GM19035 (cell line): ENCODE measurements at regions not wholly inside any gene's neighbourhood (a gene's known extent, or its start where the extent isn't known, plus 50 kb on each side); places are given as distances from the start of the nearest gene placed in this dataset.
A peak's percentile ranks its signal among the peaks of the same experiment; 100 is the strongest.
"Not testable (repeated sequence)": the region's sequence is repeated elsewhere in the genome, so short reads cannot be mapped to it uniquely, and the experiment has no call there.

Experiments
- ATAC-seq: cut with Tn5 transposase; IDR thresholded peaks from one replicate; pipeline ENCODE4 v1.9.1; 2021; ENCODE audit not compliant: unreplicated experiment

DNA sequence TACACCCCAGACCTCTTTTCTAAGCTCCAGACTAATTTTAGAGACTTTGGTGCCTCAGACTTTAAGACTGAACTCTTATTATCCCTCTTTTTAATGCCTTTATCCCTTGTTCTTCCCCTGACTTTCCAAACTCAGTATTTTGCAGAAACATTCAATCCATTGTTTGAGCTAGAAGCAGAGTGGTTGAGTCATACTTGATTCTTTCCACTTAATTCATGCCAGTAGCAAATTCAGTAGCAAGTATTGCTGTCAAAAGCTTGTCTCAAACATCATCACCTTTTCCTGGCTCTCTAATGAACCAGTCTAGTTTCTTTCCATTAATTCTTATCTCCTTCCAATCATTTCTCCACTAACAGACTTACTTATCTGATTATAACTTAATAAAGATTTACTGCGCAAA lies 699.7 kb upstream of the ZNF804A start:
- ATAC-seq: no peak

DNA sequence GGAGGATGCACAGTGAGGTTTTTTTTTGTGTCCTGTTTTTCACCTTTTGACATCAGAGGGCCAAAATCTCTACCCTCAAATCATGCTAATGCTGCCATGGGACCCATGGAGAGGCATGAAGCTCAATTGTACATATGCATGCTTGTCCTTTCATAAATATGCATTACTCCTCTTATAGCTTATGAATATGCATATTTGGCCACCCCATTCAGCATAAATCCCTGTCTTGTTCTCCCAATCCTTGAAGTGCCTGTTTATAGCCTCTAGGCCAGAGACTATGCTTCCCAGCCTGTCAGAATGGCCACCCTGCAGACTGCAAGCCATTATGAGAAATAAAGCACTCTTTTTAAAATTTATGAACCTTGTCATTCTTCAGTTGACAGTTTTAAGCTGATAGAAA lies 696.4 kb upstream of the ZNF804A start:
- ATAC-seq: no peak

DNA sequence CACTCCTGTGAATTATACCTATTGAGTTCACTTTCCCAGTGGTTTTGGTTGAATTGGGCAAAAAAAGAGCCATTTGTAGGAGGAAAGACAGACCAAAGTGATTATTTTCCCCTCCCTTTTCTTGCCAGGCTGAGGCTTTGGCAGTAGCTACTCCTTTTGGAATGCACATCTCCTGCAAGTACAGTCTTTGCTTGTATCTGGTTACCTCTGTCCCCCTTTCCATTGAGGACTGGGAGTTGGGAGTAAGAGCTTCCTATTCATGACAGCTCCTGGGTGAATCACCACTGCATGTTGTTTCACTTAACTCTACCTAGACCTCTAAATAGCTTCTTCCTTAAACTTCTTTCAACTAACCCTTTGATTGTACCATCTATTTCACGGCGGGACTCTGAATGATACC lies 695.3 kb upstream of the ZNF804A start:
- ATAC-seq: no peak

DNA sequence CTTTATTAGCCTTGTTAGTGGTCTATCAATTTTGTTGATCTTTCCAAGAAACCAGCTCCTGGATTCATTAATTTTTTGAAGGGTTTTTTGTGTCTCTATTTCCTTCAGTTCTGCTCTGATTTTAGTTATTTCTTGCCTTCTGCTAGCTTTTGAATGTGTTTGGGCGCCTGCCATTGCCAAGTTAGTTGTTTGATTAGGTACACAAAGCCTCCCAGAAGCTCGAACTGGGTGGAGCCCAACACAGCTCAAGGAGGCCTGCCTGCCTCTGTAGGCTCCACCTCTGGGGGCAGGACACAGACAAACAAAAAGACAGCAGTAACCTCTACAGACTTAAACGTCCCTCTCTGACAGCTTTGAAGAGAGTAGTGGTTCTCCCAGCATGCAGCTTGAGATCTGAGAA lies 682.3 kb upstream of the ZNF804A start:
- ATAC-seq: not testable (repeated sequence)

DNA sequence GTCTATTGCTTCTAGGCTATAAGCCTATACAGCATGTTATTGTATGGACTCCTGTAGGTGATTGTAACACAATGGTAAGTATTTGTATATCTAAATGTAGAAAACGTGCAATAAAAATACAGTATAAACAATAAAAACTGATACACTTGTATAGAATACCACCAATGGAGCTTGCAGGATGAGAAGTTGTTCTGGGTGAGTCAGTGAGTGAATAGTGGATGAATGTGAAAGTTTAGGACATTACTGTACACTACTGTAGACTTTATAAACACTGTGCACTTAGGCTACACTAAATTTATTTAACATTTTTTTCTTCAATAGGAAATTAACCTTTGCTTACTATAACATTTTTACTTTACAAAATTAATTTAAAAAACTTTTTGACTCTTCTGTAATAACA lies 679.2 kb upstream of the ZNF804A start:
- no peak for ATAC-seq

DNA sequence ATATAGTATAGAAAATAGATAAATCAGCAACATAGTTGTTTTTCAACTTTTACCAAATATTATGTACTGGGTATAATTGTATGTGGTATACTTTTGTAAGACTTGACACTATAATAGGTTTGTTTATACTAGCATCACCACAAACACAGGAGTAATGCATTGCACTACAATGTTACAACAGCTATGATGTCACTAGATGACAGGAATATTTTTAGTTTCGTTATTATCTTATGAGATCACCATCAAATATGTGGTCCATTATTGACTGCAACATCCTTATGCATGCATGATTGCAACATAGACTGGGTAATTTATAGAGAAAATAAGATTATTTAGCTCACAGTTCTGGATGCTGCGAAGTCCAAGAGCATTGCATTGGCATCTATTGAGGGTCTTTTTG lies 678.4 kb upstream of the ZNF804A start:
- no peak for ATAC-seq

DNA sequence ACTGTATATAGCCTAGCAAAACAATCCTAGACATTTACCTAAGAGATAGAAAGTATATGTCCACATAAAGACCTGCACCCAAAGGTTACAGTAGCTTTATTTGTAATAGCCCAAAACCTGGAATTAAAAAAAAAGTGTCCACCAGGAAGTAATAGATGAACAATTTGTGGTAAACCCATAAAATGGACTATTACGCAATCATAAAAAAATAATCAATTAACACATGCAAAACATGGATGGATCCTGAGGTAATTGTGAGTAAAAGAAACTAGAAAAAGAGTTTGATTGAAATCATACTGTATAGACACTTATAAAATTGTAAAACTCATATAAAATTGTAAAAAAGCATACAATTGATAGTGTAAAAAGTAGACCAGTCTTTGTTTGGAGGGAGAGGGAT lies 673.0 kb upstream of the ZNF804A start:
- no peak for ATAC-seq

DNA sequence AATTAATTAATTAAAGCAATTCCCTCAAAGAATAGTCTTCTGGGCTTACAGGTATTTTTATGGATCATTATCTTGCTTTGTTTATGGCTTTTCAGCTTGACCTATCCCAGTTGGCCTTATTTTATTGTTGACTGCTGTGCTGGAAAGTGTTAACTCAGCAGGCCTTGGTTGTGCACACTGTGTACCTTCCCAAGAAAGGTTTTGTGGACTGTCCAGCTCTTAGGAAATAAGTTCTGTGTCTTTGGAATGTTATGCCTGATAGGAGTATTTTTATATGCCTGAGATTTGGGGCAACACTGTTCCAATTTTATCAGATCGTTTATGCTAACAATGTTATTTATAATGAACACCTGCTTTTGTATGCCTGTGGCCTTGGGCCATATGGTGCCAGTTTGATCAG lies 671.9 kb upstream of the ZNF804A start:
- no peak for ATAC-seq

DNA sequence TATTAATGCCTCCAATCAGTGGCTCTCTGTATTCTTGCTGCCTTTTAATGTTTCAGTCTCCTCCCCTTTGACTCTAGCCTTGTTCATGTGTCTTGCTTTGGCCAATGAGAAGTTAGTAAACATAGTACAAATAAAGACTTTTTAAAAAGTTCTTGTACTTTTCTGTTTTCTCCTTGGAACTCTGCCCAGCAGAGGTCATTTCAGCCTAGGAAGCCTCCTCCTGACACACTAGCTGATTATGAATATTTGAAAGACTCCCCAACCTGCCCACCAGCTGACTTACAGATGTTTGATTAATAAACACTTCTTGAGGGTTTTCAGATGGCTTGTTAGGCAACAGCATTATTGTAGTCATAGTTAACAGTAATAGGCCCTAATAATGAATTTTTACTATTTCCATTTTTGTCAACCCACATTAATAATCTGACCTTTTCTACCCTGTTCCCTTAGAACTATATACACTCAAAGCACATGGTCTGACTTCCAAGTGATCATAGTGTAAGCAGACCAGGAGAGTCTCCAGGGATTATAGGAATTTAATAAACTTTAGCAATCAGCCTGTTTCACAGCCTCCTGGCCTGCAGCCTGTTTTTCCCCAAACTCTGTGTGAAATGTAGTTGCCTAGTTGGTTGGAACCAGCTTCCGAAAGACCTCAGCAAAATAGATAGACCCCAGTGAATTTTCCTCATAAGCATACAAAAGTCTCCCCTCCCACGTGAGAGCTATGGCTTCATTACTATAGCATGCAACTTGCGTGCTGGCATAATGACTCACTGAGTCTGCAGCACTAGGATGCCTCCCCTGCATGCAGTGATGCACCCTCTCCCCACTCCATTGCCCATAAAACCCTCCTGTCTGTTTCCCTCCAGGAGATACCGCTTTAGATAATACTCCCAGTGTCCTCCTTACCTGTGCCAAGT lies 670.7 kb upstream of the ZNF804A start:
- ATAC-seq: no peak

DNA sequence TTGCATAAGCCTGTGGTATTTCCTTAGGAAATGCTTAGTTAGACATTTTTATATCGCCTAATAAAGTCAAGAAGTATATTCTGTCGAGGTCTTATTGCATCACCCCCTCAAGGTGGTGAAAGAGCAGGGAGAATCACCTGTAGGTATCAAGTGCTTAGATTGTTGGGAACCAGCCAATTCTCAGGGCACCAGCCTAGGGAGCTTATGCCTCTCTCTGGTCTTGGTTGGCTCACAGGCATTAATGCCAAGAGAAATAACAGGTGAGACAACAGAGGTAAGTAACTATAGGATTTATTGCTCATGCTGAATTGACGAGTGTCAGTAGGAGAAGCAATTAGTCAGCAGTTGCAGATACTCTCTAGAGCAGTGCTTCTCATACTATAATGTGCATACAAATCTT lies 663.3 kb upstream of the ZNF804A start:
- no peak for ATAC-seq

DNA sequence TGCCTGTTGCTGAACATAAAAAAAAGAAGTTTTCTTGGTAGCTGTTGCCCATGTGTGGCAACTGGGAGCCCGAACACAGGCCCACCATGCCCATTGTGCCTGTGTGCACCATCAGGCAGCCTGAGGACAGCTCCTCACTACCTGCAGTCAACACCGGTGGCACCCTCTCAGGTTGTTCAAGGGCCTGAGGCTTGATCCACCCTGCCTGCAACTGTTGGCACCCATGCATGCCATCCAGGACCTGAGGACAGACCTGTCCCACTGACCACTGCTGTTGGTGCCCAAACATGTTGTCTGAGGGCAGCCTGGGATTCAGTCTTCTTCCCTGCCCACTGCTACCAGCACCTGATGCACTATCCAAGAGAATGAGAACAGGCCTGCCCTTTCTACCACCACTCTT lies 661.1 kb upstream of the ZNF804A start:
- no peak for ATAC-seq

DNA sequence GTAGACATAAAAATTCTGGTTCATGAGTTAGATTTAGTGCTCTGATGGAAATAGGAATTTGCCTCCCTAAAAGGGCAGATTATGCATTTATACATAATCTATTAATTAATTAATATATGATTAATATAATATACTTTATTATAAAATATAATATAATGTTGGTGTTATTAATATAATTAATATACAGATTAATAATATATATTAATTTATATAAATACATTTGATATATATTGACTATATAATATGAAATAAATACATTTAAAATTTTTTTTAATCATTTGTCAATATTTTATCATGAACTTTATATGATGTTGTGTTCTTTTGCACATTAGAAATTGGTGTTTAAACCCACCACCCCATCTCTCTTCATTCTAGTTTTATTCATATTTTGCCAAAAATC lies 652.1 kb upstream of the ZNF804A start:
- no peak for ATAC-seq

DNA sequence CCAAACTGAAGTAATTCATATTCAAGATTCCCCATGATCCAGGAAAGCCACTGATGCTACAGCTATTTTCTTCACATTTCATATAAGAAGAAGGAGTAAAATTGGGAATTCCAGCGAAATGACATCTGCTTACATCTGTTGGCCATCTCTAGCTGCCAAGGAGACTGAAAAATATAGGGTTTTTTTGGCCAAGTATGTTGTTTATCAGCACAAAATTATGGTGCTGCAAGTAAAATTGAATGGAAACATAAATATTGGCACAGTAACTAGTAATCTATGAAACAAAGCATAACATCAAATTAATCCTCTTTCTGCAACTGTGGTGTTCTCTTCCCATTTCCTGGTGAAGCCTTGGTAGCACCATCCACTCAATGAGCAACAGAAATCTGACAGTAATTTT lies 649.5 kb upstream of the ZNF804A start:
- no peak for ATAC-seq

DNA sequence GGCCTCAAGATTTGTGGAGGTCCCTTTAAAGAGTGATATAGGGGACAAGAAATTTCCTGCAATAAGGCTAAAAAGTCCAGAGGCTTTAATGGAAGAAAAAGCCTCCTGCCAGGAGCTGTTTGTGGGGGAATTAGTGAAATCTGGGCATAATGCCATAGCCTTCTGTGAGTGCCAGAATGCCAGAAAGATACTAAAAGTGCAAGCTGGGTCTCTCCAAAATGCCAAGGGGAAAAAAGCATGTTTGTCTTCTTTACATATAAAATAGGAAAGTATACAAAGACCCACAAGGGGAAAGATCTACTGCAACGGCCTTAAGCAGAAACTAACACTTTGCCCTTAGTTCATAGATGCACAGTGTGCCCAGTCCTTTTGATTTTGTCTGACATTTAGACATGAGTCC lies 647.7 kb upstream of the ZNF804A start:
- ATAC-seq: no peak

DNA sequence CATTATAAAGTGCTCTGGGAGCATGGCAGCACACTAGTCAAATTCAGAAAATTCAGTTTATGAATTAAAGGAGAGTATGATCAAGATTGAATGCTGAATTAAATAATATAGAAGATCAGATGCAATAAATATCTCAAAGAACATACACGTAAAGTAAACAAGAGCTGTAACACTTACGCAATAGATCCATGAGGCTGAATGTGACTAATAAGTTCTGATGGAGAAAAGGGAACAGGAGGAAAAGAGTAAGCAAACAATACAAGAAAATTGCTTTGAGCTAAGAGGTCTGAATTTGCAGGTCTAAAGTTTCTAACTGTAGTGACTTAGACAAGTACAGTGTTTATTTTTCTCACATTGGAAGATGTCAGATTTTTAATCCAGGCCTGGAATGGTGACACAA lies 646.7 kb upstream of the ZNF804A start:
- ATAC-seq: no peak

DNA sequence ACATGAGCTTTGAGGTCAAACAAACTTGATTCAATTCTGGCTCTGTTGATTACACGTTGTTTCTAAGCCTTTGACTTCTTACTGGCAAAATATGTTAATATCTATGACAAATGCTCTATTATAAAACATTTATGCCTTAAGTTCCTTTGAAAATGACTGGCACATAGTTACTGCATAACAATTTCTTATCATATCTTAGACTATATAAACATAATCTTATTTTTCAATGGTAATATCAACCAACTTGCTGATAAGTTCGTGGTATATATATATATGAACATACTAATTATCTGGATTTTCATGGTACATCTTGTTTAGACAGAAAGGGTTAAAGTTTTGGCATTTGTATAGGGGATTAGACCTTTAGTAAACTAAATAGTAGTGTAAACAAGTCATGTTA lies 645.6 kb upstream of the ZNF804A start:
- ATAC-seq: no peak

DNA sequence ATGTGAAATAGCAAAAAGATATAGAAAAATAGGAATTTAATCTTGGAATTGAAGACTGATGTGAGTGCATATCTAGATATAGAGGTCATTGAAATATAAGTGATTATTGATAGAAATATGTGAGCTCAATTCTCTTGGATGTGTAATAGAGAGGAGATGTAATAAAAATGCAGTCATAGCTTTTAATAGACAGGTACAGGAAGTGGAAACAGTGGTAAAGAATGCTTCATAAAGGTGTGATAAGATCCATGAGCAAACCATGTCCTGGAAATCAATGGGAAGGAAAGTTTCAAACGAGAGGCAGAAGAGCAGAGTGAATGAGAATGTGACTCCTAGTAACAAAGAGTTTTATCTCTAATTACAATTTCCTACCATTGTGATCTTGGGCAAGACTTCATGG lies 634.7 kb upstream of the ZNF804A start:
- ATAC-seq: no peak

DNA sequence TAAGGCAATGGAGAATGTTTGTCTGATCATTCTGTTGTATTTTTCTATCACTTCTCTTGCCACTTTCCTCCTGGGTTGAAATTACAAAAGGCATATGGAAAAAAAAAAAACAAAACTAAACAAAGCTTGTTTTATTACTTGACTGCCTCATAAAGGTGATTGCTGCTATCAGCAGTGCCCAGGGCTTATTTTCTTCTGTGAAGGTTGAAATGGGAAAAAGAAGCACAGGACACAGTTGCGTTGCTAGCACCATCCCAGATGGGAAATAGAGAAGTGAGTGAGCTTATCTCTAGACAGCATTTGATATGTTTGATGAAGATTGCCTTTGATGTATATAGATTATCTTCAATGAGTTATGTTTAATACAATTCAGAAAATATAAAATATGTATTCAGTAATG lies 633.8 kb upstream of the ZNF804A start:
- no peak for ATAC-seq

DNA sequence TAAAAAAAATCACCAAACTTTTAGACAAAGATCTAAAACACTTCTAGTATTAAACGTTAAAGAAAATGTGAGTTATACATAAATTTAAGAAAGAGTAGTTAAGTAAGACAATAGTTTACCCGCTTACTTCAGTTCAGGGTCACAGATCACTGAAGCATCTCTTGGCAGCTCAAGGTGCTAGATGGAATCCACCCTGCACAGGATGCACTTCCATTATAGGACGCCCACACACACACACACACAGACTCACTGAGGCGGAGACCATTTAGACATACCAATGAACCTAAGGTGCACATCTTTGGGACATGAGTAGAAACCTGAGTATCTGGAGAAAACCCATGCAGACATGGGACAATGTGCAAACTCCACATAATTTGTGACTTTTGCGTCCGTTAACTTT lies 630.6 kb upstream of the ZNF804A start:
- ATAC-seq: no peak

DNA sequence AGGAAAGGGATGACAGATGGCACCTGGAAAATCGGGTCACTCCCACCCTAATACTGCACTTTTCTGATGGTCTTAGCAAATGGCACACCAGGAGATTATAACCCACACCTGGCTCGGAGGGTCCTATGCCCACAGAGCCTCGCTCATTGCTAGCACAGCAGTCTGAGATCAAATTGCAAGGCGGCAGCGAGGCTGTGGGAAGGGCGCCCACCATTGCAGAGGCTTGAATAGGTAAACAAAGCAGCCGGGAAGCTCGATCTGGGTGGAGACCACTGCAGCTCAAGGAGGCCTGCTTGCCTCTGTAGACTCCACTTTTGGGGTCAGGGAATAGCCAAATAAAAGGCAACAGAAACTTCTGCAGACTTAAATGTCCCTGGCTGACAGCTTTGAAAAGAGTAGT lies 622.7 kb upstream of the ZNF804A start:
- not testable (repeated sequence) for ATAC-seq

DNA sequence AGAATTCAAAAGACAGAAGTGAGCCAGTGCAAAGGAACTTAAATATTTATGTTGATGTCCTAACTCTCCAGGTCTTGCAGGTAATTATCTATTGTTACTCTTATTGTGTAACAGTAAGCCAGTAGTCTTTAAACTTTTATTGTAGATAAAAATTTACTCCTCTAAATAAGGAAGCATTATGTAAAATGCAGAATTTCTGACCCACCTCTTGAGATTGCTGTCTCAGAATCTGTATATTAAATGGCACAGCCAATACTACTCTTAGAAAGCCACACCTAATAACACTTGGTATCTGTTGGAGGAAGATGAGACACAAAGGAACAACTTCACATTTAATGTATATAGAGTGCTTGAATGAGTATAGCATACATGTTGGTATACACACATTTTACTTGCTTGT lies 613.5 kb upstream of the ZNF804A start:
- ATAC-seq: no peak

DNA sequence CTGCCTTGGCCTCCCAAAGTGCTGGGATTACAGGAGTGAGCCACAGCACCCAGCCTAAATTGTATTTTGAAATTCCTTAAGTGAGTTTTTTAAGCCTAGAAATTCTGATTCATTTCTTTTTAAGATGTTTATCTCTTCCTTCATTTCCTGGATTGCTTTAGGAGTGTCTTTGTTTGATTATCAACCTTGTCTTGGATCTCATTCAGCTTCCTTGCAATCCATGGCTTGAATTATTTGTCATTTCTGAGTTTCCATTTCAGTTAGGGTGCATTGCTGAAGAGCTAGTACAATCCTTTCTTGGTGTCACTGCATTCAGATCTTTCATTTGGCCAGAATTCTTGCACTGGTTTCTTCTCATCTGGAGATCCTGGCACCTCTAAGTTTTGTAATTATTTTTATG lies 606.4 kb upstream of the ZNF804A start:
- ATAC-seq: no peak

DNA sequence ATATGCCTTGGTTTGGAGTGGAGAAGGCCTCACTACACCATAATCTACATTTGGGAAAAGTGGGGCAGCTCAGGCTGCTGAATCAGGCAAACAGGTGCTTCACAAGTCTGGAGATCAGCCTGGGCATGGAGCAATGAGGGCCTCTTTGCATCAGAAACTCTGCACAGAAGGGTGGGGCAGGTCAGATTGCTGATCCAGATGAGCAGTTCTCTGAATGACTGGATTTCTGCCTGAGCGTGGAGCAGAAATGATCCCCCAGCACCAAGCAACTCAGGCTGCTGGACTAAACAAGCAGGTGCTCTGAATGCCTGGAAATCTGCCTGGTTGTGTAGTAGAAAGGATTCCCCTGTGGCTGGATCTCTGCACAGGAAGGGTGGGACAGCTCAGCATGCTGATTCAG lies 605.3 kb upstream of the ZNF804A start:
- ATAC-seq: peak; percentile 55
